ENCODE measurements at regions not wholly inside any gene's neighbourhood (a gene's known extent, or its start where the extent isn't known, plus 50 kb on each side); places are given as distances from the start of the nearest gene placed in this dataset.

- peaks cover 2% of the 10 kb centered on the region for H3K27me3 ChIP-seq (ENCODE audit: insufficient read depth, low read length)
- no peak for FAIRE-seq
These were observed 61.7 kb upstream of the UBE3C start for GRCh38 chr7:157077021-157077420.

GRCh38 chr7:157077986-157078644, 60.6 kb upstream of the UBE3C start:
- peak overlapping the region; percentile 72 for H3K4me2 ChIP-seq (ENCODE audit: low read length)
- Mint-ChIP-seq H3K4me1 (ENCODE audit: low read depth, unreplicated experiment) (no peaks in the 10 kb centered on the region), H3K9me3 (ENCODE audit: unreplicated experiment) (peaks cover 6% of the 10 kb centered on the region), H3K27ac (ENCODE audit: unreplicated experiment) (no peak overlapping the region), H3K27me3 (ENCODE audit: low read depth, unreplicated experiment) (peaks cover 69% of the 10 kb centered on the region), H3K36me3 (ENCODE audit: low read depth, unreplicated experiment) (no peaks in the 10 kb centered on the region), H3K4me3 (ENCODE audit: unreplicated experiment) (no peak overlapping the region)
- FAIRE-seq (no peak), DNase-seq (ENCODE audit: low read depth) (peak; percentile 4)
- H3K79me2 ChIP-seq (ENCODE audit: insufficient read depth, low read length), result no peaks in the 10 kb centered on the region
- peak overlapping the region; percentile 73 for H2AFZ ChIP-seq (ENCODE audit: low read depth, low read length)
- no peaks in the 10 kb centered on the region for H4K20me1 ChIP-seq (ENCODE audit: insufficient read depth, low read length)
- H3K27me3 ChIP-seq (ENCODE audit: insufficient read depth, low read length), result peaks cover 2% of the 10 kb centered on the region
- H3K4me3 ChIP-seq (ENCODE audit: insufficient read depth, low read depth, low read length), result no peak overlapping the region
- no peak overlapping the region for H3K27ac ChIP-seq (ENCODE audit: low read depth, low read length)
- H3K9me3 ChIP-seq (ENCODE audit: insufficient read depth, low read depth, low read length), result no peaks in the 10 kb centered on the region
- H3K9ac ChIP-seq (ENCODE audit: low read length), result no peak overlapping the region
- H3K36me3 ChIP-seq (ENCODE audit: insufficient read depth, low read length), result no peaks in the 10 kb centered on the region
- no peaks in the 10 kb centered on the region for H3K4me1 ChIP-seq (ENCODE audit: insufficient read depth, low read length)
- TF ChIP-seq EZH2 (IDR thresholded peaks at IDR 0.05; ENCODE audit: insufficient read depth, low read length) (no peak), CTCF (IDR thresholded peaks at IDR 0.05; ENCODE audit: insufficient read depth, low read depth, low read length) (no peak)

More at GRCh38 chr7:157077021-157077420, 61.7 kb upstream of the UBE3C start:
- Mint-ChIP-seq H3K4me1 (ENCODE audit: low read depth, unreplicated experiment) (no peaks in the 10 kb centered on the region), H3K27me3 (ENCODE audit: low read depth, unreplicated experiment) (peaks cover 67% of the 10 kb centered on the region), H3K36me3 (ENCODE audit: low read depth, unreplicated experiment) (no peaks in the 10 kb centered on the region), H3K9me3 (ENCODE audit: unreplicated experiment) (peaks cover 3% of the 10 kb centered on the region), H3K27ac (ENCODE audit: unreplicated experiment) (no peak overlapping the region), H3K4me3 (ENCODE audit: unreplicated experiment) (no peak overlapping the region)
- no peaks in the 10 kb centered on the region for H3K4me1 ChIP-seq (ENCODE audit: insufficient read depth, low read length)
- H2AFZ ChIP-seq (ENCODE audit: low read depth, low read length), result no peak overlapping the region
- no peak for DNase-seq (ENCODE audit: low read depth)
- no peak overlapping the region for H3K27ac ChIP-seq (ENCODE audit: low read depth, low read length)
- no peaks in the 10 kb centered on the region for H4K20me1 ChIP-seq (ENCODE audit: insufficient read depth, low read length)
- no peak overlapping the region for H3K9ac ChIP-seq (ENCODE audit: low read length)
- no peaks in the 10 kb centered on the region for H3K79me2 ChIP-seq (ENCODE audit: insufficient read depth, low read length)
- H3K4me2 ChIP-seq (ENCODE audit: low read length), result no peak overlapping the region
- no peaks in the 10 kb centered on the region for H3K9me3 ChIP-seq (ENCODE audit: insufficient read depth, low read depth, low read length)
- no peaks in the 10 kb centered on the region for H3K36me3 ChIP-seq (ENCODE audit: insufficient read depth, low read length)
- TF ChIP-seq EZH2 (IDR thresholded peaks at IDR 0.05; ENCODE audit: insufficient read depth, low read length), result no peak
- no peak for TF ChIP-seq CTCF (IDR thresholded peaks at IDR 0.05; ENCODE audit: insufficient read depth, low read depth, low read length)
- no peak overlapping the region for H3K4me3 ChIP-seq (ENCODE audit: insufficient read depth, low read depth, low read length)

- H2AFZ ChIP-seq (ENCODE audit: low read depth, low read length), result no peak overlapping the region
- no peaks in the 10 kb centered on the region for H3K36me3 ChIP-seq (ENCODE audit: insufficient read depth, low read length)
- no peaks in the 10 kb centered on the region for H3K4me1 ChIP-seq (ENCODE audit: insufficient read depth, low read length)
- FAIRE-seq, result no peak
- H3K79me2 ChIP-seq (ENCODE audit: insufficient read depth, low read length), result no peaks in the 10 kb centered on the region
- no peaks in the 10 kb centered on the region for H3K9me3 ChIP-seq (ENCODE audit: insufficient read depth, low read depth, low read length)
- Mint-ChIP-seq H3K27me3 (ENCODE audit: low read depth, unreplicated experiment) (peaks cover 59% of the 10 kb centered on the region), H3K4me1 (ENCODE audit: low read depth, unreplicated experiment) (no peaks in the 10 kb centered on the region), H3K36me3 (ENCODE audit: low read depth, unreplicated experiment) (no peaks in the 10 kb centered on the region), H3K27ac (ENCODE audit: unreplicated experiment) (no peak overlapping the region), H3K4me3 (ENCODE audit: unreplicated experiment) (no peak overlapping the region), H3K9me3 (ENCODE audit: unreplicated experiment) (peaks cover 9% of the 10 kb centered on the region)
- H3K27me3 ChIP-seq (ENCODE audit: insufficient read depth, low read length), result peaks cover 2% of the 10 kb centered on the region
- TF ChIP-seq CTCF (IDR thresholded peaks at IDR 0.05; ENCODE audit: insufficient read depth, low read depth, low read length) (no peak), EZH2 (IDR thresholded peaks at IDR 0.05; ENCODE audit: insufficient read depth, low read length) (no peak)
- DNase-seq (ENCODE audit: low read depth), result no peak
- H3K27ac ChIP-seq (ENCODE audit: low read depth, low read length), result no peak overlapping the region
- H4K20me1 ChIP-seq (ENCODE audit: insufficient read depth, low read length), result no peaks in the 10 kb centered on the region
- no peak overlapping the region for H3K4me2 ChIP-seq (ENCODE audit: low read length)
- no peak overlapping the region for H3K9ac ChIP-seq (ENCODE audit: low read length)
- no peak overlapping the region for H3K4me3 ChIP-seq (ENCODE audit: insufficient read depth, low read depth, low read length)
These were observed 59.6 kb upstream of the UBE3C start for GRCh38 chr7:157079116-157079515.
